Gastroesophageal sphincter (tissue), 3 donors: ENCODE measurements at regions not wholly inside any gene's neighbourhood (a gene's known extent, or its start where the extent isn't known, plus 50 kb on each side); places are given as distances from the start of the nearest gene placed in this dataset.

Source experiments
- EP300 ChIP-seq: sonication (generic); formaldehyde crosslinking; IDR thresholded peaks from one replicate; pipeline ENCODE4 v1.6.1; 2017; ENCODE audit warnings: antibody characterized with exemption, mild to moderate bottlenecking
- POLR2A ChIP-seq, 2 donors: fragments of 450-650 bp; IDR thresholded peaks; one replicate each; pipeline ENCODE4 v1.6.1; 2017; ENCODE audit warnings: antibody characterized with exemption in 2 of 2, mild to moderate bottlenecking in 2 of 2, moderate library complexity in 1 of 2
- POLR2AphosphoS5 ChIP-seq: sonication (generic); formaldehyde crosslinking; IDR thresholded peaks from one replicate; pipeline ENCODE4 v1.6.1; 2017; ENCODE audit warnings: antibody characterized with exemption
- TF ChIP-seq, protein P1 (sequence below), 4 experiments: fragments of 200-600 bp in 2 of 4; fragments of 450-650 bp in 2 of 4; sonication (generic) in 1 of 4; IDR thresholded peaks; one replicate each; pipeline ENCODE4 v1.5.1; 2017 to 2019; ENCODE audit warnings: antibody characterized with exemption in 4 of 4, mild to moderate bottlenecking in 2 of 4, moderate library complexity in 2 of 4

DNA sequence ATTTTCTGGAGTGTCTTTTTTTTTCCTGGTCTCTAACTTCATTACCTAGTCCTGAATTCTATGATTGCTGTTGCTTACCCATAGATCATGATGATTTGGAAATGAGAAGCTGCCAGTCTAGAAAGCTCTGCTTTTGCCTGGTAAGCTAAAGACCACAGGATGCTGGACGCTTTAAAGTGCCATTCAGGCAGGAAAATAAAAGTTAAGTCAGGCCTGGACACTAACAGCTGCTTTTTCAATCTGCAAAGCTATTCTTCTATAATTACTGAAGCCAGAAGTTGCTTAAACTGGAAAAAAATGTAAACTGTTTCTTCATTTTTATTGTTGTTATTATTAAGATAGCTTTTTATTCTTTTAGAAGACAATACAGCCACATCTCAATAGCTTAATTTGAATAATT, 129.8 kb upstream of the SPACA1 start:
- no peak for TF ChIP-seq POLR2AphosphoS5
- TF ChIP-seq, protein P1, sequence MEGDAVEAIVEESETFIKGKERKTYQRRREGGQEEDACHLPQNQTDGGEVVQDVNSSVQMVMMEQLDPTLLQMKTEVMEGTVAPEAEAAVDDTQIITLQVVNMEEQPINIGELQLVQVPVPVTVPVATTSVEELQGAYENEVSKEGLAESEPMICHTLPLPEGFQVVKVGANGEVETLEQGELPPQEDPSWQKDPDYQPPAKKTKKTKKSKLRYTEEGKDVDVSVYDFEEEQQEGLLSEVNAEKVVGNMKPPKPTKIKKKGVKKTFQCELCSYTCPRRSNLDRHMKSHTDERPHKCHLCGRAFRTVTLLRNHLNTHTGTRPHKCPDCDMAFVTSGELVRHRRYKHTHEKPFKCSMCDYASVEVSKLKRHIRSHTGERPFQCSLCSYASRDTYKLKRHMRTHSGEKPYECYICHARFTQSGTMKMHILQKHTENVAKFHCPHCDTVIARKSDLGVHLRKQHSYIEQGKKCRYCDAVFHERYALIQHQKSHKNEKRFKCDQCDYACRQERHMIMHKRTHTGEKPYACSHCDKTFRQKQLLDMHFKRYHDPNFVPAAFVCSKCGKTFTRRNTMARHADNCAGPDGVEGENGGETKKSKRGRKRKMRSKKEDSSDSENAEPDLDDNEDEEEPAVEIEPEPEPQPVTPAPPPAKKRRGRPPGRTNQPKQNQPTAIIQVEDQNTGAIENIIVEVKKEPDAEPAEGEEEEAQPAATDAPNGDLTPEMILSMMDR (IDR thresholded peaks at IDR 0.05), result no peak
- no peak for TF ChIP-seq EP300
- TF ChIP-seq POLR2A (IDR thresholded peaks at IDR 0.05), result no peak
